ENCODE measurements at regions not wholly inside any gene's neighbourhood (a gene's known extent, or its start where the extent isn't known, plus 50 kb on each side); places are given as distances from the start of the nearest gene placed in this dataset.

DNA sequence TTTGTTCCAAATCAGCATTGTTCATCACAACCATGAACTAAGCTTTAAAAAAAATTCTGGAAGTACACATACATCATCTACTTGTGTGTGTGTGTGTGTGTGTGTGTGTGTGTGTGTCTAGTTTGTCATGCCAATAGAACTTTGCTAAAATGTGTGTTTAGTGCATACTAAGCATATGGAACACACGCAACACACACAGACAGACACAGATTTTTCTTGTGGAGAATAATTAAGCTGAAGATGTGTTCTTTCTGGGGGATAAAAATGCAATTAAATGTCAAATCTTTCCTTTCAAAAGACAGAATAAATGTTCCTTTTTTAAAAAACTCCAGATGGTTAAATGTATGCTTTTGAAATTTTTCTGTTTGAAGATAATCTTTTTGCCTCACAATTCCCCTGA is 530.4 kb upstream of the INTU start:
- no peaks in the 10 kb centered on the region for H3K36me3 ChIP-seq (ENCODE audit: control insufficient read depth, insufficient read depth, low read length)
- WGBS (ENCODE audit: insufficient coverage), result no CpG with 5 or more reads among the region's 1 CpG

DNA sequence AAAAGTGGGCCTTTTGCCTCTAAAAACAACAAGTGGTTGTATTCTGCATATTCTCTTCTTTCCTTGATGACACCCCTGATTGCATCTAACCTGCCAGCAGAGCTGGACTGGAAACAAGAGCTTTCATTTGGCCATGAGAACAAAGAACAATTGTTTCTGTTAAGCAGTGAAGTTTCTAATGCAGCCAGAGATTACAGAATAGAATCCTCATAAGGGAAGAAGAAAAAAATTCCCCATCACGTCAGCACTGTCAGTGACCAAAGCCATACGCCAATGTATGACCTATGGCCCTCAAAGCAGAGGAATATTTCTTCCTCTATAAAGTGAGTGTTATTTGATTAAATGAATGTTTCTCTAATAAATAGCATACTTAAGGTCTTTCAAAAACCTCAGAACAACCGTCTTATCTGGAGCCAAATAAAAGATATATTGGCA is 529.1 kb upstream of the INTU start:
- no CpG with 5 or more reads among the region's 3 CpGs for WGBS (ENCODE audit: insufficient coverage)
- no peak overlapping the region for H3K27ac ChIP-seq (ENCODE audit: low read length)
- DNase-seq, result peak; percentile 83

More for the DNA sequence above, 530.4 kb upstream of the INTU start:
- no peak for DNase-seq
- Histone ChIP-seq H3K4me3 (ENCODE audit: low read length) (no peak overlapping the region), H3K27me3 (ENCODE audit: control insufficient read depth, insufficient read depth, low read length) (no peaks in the 10 kb centered on the region), H3K4me1 (ENCODE audit: control insufficient read depth, insufficient read depth, low read length) (no peaks in the 10 kb centered on the region), H3K9me3 (replicated peaks; ENCODE audit: control insufficient read depth, low read depth, low read length) (peaks cover 3% of the 10 kb centered on the region), H3K27ac (ENCODE audit: low read length) (no peak overlapping the region)

GRCh38 chr4:127113844-127114362 is 518.9 kb upstream of the INTU start:
- Histone ChIP-seq H3K9me3 (replicated peaks; ENCODE audit: control insufficient read depth, low read depth, low read length) (peaks cover 2% of the 10 kb centered on the region), H3K4me3 (ENCODE audit: low read length) (no peak overlapping the region)

More for the DNA sequence above, 529.1 kb upstream of the INTU start:
- Histone ChIP-seq H3K9me3 (replicated peaks; ENCODE audit: control insufficient read depth, low read depth, low read length) (peaks cover 4% of the 10 kb centered on the region), H3K27me3 (ENCODE audit: control insufficient read depth, insufficient read depth, low read length) (no peaks in the 10 kb centered on the region), H3K4me3 (ENCODE audit: low read length) (no peak overlapping the region), H3K36me3 (ENCODE audit: control insufficient read depth, insufficient read depth, low read length) (no peaks in the 10 kb centered on the region), H3K4me1 (ENCODE audit: control insufficient read depth, insufficient read depth, low read length) (no peaks in the 10 kb centered on the region)

GRCh38 chr4:127118681-127119080 is 514.1 kb upstream of the INTU start:
- Histone ChIP-seq H3K36me3 (ENCODE audit: control insufficient read depth, insufficient read depth, low read length) (no peaks in the 10 kb centered on the region), H3K27me3 (ENCODE audit: control insufficient read depth, insufficient read depth, low read length) (no peaks in the 10 kb centered on the region), H3K4me3 (ENCODE audit: low read length) (no peak overlapping the region), H3K4me1 (ENCODE audit: control insufficient read depth, insufficient read depth, low read length) (no peaks in the 10 kb centered on the region), H3K9me3 (replicated peaks; ENCODE audit: control insufficient read depth, low read depth, low read length) (no peaks in the 10 kb centered on the region), H3K27ac (ENCODE audit: low read length) (peak overlapping the region; percentile 43)
- peak; percentile 78 for DNase-seq
- WGBS (ENCODE audit: insufficient coverage), result no CpG with 5 or more reads among the region's 3 CpGs

More at GRCh38 chr4:127113844-127114362, 518.9 kb upstream of the INTU start:
- Histone ChIP-seq H3K4me1 (ENCODE audit: control insufficient read depth, insufficient read depth, low read length) (no peaks in the 10 kb centered on the region), H3K27ac (ENCODE audit: low read length) (no peak overlapping the region), H3K36me3 (ENCODE audit: control insufficient read depth, insufficient read depth, low read length) (no peaks in the 10 kb centered on the region), H3K27me3 (ENCODE audit: control insufficient read depth, insufficient read depth, low read length) (no peaks in the 10 kb centered on the region)
- no peak for DNase-seq

DNA sequence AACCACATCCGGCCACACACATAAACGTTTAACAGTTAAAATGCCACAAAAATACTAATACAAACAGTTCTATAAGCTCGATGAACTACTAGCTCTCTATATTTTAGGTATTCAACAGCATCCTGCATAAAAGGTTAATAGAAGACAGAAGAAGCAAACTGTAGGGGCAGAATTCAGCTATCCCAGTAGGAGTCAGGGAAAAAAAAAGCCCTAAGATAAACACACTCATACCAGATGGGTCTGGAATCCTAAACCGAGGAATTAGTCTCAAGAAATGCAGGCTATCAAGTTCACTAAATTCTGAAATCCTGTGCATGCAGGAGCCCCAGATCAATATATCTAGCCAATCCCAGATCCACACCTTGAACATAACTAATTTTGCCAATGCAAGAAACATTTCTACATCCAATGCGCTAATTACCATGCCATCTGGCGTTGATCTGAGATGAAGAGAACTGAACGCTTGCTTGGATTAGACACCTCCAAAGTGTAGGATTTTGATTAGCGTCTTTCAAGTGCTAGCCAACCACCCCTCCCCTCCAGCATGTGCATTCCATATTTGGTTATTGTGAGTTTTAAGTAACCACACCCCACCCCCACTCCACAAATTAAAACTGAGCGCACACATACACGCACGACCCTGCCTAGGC is 512.2 kb upstream of the INTU start:
- no peak for DNase-seq
- H3K4me3 ChIP-seq (ENCODE audit: low read length), result no peak overlapping the region
- no peaks in the 10 kb centered on the region for H3K9me3 ChIP-seq (replicated peaks; ENCODE audit: control insufficient read depth, low read depth, low read length)
- no peak overlapping the region for H3K27ac ChIP-seq (ENCODE audit: low read length)
- H3K36me3 ChIP-seq (ENCODE audit: control insufficient read depth, insufficient read depth, low read length), result no peaks in the 10 kb centered on the region
- WGBS (ENCODE audit: insufficient coverage), result 100% methylated on average over 1 of the region's 11 CpGs
- no peaks in the 10 kb centered on the region for H3K4me1 ChIP-seq (ENCODE audit: control insufficient read depth, insufficient read depth, low read length)
- H3K27me3 ChIP-seq (ENCODE audit: control insufficient read depth, insufficient read depth, low read length), result no peaks in the 10 kb centered on the region

- Histone ChIP-seq H3K27me3 (ENCODE audit: control insufficient read depth, insufficient read depth, low read length) (no peaks in the 10 kb centered on the region), H3K4me1 (ENCODE audit: control insufficient read depth, insufficient read depth, low read length) (no peaks in the 10 kb centered on the region), H3K4me3 (ENCODE audit: low read length) (no peak overlapping the region), H3K9me3 (replicated peaks; ENCODE audit: control insufficient read depth, low read depth, low read length) (no peaks in the 10 kb centered on the region), H3K36me3 (ENCODE audit: control insufficient read depth, insufficient read depth, low read length) (no peaks in the 10 kb centered on the region), H3K27ac (ENCODE audit: low read length) (no peak overlapping the region)
- whole genome bisulfite sequencing (ENCODE audit: insufficient coverage), result 40% methylated on average over 1 of the region's 2 CpGs
- DNase-seq, result peak; percentile 49
Observed at GRCh38 chr4:127124919-127125318, 507.8 kb upstream of the INTU start.

DNA sequence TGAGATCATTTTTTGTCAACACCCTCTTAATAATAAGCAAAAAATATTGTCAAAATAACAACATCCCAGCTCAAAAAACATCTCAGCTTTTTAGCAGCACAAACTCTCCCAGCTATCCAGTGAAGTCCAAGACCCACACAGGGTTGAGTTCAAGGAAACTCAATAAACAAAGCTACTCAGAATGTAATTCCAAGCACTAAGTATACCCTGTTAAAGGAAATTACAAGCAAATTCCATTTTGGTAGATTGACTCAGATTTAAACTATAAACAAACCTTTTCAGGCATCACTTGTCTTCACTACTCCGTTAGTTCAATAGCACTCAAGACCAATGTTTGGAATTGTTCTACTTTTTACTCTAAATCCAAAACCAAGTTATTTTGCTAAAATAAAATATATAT is 506.0 kb upstream of the INTU start:
- Histone ChIP-seq H3K27ac (ENCODE audit: low read length) (no peak overlapping the region), H3K27me3 (ENCODE audit: control insufficient read depth, insufficient read depth, low read length) (no peaks in the 10 kb centered on the region), H3K4me1 (ENCODE audit: control insufficient read depth, insufficient read depth, low read length) (no peaks in the 10 kb centered on the region), H3K9me3 (replicated peaks; ENCODE audit: control insufficient read depth, low read depth, low read length) (no peaks in the 10 kb centered on the region), H3K36me3 (ENCODE audit: control insufficient read depth, insufficient read depth, low read length) (no peaks in the 10 kb centered on the region), H3K4me3 (ENCODE audit: low read length) (no peak overlapping the region)
- WGBS (ENCODE audit: insufficient coverage), result no CpG with 5 or more reads among the region's 1 CpG
- no peak for DNase-seq

DNA sequence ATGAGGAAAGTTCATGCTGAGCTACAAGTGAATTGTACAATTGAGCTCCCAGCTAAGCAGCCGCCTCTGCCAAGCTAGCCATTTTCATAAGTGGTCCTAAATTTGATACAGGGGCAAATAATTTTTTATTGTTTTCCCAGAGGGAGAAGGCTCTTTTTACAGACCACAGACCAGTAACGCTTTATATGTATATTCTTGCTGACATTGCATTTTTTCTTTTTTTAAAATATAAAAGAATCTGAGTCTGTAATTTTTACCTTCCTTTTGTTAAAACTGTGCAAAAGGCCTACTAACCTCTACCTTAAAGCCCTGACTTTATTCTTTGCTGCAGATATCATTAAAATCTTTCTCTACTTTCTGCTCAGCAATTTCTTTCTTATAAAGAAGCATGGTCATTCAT is 501.2 kb upstream of the INTU start:
- Histone ChIP-seq H3K4me3 (ENCODE audit: low read length) (no peak overlapping the region), H3K9me3 (replicated peaks; ENCODE audit: control insufficient read depth, low read depth, low read length) (no peaks in the 10 kb centered on the region), H3K36me3 (ENCODE audit: control insufficient read depth, insufficient read depth, low read length) (no peaks in the 10 kb centered on the region), H3K27me3 (ENCODE audit: control insufficient read depth, insufficient read depth, low read length) (no peaks in the 10 kb centered on the region), H3K4me1 (ENCODE audit: control insufficient read depth, insufficient read depth, low read length) (no peaks in the 10 kb centered on the region), H3K27ac (ENCODE audit: low read length) (no peak overlapping the region)
- no CpG with 5 or more reads among the region's 2 CpGs for WGBS (ENCODE audit: insufficient coverage)
- DNase-seq, result no peak

- Histone ChIP-seq H3K27me3 (ENCODE audit: control insufficient read depth, insufficient read depth, low read length) (no peaks in the 10 kb centered on the region), H3K4me1 (ENCODE audit: control insufficient read depth, insufficient read depth, low read length) (no peaks in the 10 kb centered on the region), H3K4me3 (ENCODE audit: low read length) (no peak overlapping the region), H3K36me3 (ENCODE audit: control insufficient read depth, insufficient read depth, low read length) (no peaks in the 10 kb centered on the region), H3K9me3 (replicated peaks; ENCODE audit: control insufficient read depth, low read depth, low read length) (no peaks in the 10 kb centered on the region), H3K27ac (ENCODE audit: low read length) (no peak overlapping the region)
- no peak for DNase-seq
- no CpG with 5 or more reads among the region's 2 CpGs for WGBS (ENCODE audit: insufficient coverage)
Observed at GRCh38 chr4:127134490-127134889, 498.3 kb upstream of the INTU start.

DNA sequence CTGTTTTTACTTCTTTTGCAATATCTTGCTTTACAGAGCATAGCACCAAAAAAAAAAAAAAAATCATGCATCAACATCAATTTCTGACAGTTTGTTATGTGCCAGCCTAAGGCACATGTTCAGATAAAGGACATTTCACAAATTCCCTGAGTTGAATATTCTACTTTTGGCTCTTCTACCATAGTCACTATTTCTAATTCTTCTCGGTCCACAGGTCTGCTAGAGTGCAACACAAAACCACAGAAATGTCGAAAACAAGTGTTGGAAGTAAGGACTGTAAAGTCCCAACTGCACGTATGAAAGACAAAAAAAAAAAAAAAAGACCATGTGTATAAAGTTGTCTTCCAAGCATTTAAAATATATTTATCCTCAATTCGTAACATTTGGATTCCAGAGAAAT is 494.2 kb upstream of the INTU start:
- no CpG with 5 or more reads among the region's 4 CpGs for WGBS (ENCODE audit: insufficient coverage)
- no peak overlapping the region for H3K4me3 ChIP-seq (ENCODE audit: low read length)
- H3K36me3 ChIP-seq (ENCODE audit: control insufficient read depth, insufficient read depth, low read length), result no peaks in the 10 kb centered on the region
- H3K4me1 ChIP-seq (ENCODE audit: control insufficient read depth, insufficient read depth, low read length), result no peaks in the 10 kb centered on the region
- no peaks in the 10 kb centered on the region for H3K27me3 ChIP-seq (ENCODE audit: control insufficient read depth, insufficient read depth, low read length)
- H3K27ac ChIP-seq (ENCODE audit: low read length), result no peak overlapping the region
- DNase-seq, result no peak
- no peaks in the 10 kb centered on the region for H3K9me3 ChIP-seq (replicated peaks; ENCODE audit: control insufficient read depth, low read depth, low read length)
